CD4-positive, alpha-beta T cell treated with Interleukin-21 for 1 hour (primary cell): ENCODE measurements at regions not wholly inside any gene's neighbourhood (a gene's known extent, or its start where the extent isn't known, plus 50 kb on each side); places are given as distances from the start of the nearest gene placed in this dataset.
"Not testable (repeated sequence)": the region's sequence is repeated elsewhere in the genome, so short reads cannot be mapped to it uniquely, and the experiment has no call there.

Experiments
- DNase-seq: peaks from one replicate; pipeline ENCODE4 v3.0.0-alpha.2; 2020

DNA sequence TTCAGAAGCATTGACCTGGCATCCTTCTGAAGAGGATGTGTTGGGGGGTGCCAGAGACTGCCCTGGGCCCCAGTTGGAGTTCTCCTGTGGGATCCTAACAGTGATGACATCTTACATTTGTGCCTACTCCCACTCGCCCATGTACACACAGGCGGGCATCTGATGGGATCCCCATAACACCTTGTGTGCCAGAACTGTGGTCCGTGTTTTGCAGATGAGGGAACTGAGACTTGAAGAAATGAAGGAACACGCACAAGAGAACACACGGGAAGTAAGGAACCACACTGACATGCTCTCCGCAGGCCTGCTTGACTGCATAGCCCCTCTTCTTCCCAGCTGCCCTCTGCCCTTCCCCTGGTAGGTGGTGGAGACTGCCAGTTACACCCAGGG is 255.3 kb downstream of the MYCN start:
- no peak for DNase-seq

DNA sequence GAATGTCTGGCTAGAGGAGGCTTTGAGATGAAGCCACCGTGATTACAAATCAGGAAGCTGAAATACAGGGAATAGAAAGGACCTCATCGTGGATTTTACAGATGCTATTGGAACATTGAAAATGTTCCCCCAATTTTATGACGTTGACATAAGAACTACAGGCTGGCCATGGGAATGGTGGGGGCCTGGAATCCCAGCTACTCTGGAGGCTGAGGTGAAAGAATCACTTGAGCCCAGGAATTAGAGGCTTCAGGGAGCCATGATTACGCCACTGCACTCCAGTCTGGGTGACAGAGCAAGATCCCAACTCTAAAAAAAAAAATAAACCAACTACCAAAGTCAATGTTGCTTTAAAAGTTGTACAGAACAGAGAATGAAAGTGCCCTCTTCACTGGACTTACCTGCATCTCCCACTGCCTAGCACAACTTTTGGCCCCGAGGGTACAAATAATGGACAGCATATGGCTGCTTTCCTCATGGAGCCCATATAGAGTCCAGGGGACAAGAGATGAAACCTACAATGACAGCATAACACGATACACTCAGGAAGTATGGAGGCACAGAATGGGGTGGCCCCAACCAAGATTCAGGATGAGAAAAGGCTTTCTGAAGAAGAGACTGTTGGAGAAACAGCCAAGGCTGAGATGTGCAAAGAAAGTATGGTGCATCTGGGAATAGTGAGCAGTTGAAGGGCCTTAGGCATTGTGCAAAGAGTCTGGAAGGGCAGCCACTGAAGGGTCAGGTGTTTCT is 254.8 kb downstream of the MYCN start:
- DNase-seq: no peak

DNA sequence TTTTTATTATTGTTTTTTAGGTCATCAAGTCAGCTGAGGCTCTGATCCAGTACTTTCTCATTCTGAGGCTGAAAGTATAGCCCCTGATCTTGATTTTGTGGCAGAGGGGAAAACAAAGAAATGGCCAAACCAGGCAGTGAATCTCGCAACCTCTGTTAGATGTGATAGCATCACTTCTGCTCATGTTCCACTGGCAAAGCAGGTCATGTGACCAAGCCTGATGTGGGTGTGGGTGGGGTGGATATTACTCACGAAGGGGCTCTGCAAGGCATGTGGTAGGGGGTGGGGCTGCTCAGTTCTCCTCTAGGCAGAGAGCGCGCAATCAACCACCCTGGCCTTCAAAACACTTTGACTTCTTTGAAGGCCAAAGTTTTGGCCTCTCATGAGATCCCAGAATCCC is 254.2 kb downstream of the MYCN start:
- DNase-seq: no peak

DNA sequence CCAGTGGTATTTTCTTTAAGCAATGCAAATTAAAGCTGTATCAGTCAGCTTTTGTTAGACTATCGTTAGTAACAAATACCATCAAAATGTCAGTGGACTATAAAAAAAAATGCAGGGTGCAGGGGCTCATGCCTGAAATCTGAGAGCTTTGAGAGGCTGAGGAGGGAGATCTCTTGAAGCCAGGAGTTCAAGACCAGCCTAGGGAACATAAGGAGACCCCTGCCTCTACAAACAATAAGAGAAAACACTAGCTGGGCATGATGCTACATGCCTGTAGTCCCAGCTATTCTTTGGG is 253.7 kb downstream of the MYCN start:
- no peak for DNase-seq

DNA sequence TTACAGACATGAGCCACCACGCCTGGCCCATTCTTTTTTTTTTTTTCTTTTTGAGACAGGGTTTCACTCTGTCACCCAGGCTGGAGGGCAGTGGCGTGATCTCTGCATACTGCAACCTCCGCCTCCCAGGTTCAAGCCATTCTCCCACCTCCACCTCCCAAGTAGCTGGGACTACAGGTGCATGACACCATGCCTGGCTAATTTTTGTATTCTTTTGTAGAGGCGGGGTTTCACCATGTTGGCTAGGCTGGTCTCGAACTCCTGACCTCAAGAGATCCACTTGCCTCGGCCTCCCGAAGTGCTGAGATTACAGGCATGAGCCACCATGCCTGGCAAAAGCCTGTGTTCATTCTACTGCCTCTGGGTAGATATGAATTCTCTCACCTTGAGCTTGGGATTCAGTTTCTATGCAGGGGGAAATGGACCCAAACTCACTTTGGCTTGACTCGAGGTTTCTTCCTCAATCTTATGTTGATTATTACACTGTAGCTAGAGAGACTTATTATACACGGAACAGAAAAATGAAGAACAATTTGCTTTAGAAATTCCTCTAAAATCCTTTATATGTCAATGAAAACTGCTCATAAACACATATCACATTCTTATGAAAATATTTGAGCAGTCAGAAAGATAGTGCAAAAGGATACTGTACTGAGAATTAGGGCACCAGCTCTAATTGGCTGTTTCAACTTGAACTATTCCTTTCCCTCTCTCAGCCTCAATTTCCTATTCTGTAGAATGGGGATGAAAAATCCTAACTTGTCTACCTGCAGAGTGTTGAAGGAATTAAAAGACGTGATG is 252.3 kb downstream of the MYCN start:
- no peak for DNase-seq

DNA sequence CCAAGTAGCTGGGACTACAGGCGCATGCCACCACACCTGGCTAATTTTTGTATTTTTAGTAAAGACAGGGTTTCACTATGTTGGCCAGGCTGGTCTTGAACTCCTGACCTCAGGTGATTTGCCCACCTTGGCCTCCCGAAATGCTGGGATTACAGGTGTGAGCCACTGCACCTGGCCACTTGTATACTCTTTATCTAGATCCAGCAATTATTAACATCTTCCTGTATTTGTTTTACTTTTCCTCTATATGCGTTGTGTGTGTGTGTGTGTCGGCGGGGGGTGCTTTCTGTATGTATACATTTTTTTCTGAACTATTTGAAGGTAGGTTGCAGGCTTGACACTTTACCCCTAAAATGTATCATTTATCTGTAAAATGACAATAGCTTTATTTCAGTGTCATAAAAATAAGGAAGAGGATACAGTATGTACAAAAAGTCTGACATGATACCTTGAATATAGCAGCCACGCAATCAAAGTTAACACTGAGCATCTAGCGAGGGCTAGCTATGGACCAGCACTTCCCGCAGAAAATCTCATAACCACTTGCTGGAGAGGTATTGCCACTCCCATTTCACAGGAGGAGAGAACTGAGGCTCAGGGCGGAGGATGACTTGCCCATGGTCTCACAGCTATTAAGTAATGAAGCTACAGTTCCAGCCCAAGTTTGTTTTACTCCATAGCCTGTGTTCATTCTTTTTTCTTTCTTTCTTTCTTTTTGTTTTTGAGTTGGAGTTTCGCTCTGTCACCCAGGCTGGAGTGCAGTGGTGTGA is 251.3 kb downstream of the MYCN start:
- no peak for DNase-seq

DNA sequence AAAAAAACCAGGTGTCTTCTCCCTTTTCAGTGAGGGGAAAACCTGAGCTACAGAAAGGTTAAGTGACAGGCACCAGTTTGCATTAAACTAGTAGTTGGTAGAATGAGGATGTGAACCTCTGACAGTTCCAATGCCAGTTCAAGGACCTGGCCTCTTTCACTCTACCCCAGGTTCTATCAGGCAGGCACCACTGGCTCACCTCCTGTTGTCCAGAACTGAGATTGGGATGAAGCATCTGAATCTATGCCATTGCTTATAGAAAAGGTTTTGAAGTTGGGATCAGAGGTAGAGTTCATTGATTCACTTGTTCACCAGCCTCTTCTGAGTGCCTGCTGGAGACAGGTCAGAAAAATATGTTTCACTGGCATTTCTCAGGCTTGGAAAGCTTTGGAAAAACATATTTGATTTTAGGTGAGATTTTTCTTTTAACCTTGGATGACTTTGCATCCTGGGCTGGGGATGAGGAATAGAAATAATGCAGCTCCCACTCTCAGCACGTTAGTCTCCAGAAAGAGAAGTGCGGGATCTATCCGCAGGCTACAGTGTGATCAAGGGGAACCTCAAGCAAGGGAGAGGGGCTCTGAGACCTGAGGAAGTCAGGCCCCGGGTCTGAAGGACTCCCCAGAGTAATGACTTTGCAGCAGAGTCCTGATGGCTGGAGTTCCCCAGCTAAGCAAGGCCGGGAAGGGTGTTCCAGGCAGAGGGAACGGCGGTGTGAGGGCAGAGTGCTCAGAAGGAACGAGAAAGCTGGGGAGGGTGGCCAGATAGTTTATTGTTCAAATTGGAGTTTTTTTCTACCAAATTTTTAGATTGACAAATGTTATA is 250.3 kb downstream of the MYCN start:
- DNase-seq: no peak

DNA sequence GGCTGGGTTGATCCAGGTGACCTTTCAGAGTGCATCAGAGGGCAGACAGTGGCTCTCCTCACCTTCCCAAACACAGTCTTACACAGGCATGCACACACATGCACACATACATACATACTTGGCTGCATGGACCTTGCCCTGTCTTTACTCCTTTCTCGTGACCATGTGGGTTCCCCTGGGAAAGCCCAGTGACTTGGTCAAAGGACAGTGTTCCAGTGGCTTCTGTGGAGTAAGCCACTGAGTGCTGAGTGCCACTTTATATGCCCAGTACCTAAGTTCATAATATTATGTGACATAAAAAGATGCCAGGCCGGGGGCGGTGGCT is 249.4 kb downstream of the MYCN start:
- no peak for DNase-seq

DNA sequence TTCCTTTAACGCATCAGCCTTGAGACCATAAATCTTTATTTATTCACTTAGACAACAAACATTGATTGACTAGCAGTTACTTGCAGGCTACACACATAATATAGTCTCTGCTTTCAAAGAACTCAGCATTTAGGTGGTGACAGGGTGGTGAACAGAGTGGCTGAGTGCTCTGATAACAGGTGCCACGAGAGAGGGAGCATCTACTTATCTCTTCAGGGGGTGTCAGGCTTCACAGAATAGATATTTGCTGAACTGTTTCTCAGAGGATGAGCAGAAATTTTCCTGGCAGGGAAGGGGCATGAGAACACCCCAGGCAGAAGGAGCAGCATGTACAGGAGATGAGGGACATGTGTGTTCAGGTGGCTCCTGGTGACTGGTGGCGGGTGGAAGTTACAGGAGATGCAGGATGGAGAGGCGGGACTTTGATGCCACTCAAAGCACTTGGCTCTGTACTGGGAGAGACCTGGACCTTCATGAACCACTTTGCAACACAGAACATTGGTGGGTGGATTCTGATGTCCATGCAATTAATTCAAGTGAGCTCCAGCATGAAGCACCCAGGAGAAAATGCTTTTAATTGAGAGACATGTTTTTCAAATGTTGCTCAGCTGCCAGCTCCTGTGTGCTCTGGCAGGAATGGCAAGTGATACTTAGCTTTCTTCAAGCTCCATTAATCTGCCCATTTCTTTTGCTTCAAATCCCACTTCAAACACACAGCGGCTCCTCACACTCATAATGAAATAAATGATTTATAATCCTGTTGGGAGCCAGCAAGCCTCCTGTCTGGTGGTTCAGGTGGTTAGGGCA is 248.9 kb downstream of the MYCN start:
- DNase-seq: no peak

DNA sequence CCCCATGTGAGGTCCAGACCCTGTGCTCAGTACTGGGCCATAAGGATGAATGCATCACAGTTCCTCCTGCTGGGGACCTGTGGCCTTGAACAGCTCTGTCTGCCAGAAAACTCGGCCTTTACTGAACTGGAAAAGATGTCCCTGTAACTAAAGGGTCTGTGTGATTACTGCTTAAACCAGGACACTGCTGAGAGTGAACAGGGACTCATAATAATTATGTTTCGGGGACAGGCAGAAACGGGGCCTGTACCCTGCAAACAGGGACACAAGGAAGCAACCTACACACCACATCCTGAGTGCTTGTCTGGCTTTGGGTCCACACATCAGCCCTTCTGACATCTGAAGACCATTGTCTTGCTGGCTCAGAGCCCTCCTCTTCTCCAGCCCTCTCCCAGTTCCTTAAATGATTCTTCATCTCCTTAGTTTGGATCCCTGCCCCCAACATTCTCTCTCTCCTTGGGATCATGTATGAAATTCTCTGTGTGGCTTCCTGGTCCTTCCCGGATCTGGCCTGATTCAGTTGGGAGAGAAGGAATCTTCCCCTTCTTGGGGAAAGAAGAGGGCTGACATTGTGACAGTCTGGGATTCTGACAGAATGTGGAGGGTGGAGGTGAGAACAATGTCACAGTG is 248.0 kb downstream of the MYCN start:
- no peak for DNase-seq

DNA sequence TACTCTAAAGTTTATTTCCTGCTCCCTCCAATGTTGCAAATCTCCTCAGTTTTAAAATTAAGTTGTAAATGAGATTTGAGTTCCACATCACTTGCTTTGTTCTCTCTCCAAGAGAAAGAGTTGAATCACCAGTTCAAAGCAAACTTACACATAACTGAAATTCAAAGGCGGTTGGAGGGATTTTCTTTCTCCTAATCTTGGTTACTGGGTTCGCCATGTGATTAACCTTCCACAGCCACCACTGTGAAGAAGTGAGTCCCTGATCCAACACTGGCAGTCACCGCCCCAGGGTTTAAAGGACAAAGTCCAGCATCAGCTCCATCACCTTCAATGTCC is 247.1 kb downstream of the MYCN start:
- DNase-seq: no peak

DNA sequence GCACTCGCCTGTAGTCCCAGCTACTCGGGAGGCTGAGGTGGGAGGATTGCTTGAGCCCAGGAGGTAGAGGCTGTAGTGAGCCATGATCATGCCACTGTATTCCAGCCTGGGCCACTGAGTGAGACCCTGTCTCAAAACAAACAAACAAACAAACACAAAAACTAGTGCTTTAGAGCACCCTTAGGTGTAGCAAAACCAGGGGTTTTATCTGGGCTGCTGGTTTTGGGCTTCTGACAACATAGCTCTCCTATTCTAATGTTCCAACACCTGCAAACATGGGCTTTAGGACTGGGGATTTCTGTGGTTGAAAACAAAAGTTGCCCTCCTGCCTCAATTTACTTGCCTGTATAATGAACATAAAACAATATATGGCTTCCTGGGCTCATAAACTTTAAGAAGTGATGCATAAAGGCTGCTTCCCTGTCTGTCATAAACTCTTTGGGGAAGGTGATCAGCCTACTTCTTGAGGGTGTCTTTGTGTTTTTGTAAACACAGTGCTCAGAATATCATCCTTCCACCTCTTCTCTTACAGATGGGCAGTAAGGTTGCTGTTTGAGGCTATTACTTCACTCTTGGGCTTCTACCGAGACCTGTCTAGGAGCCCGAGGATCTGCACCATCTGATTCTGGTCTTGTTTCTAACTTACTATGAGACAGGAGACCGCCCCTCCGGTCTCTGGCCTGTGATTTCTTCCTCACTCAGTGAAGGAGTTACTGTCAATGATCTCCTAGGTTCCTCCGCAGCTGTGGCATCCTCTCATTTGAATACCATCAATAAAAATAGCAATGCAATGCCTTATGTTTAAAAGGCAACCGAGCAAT is 246.5 kb downstream of the MYCN start:
- DNase-seq: no peak

DNA sequence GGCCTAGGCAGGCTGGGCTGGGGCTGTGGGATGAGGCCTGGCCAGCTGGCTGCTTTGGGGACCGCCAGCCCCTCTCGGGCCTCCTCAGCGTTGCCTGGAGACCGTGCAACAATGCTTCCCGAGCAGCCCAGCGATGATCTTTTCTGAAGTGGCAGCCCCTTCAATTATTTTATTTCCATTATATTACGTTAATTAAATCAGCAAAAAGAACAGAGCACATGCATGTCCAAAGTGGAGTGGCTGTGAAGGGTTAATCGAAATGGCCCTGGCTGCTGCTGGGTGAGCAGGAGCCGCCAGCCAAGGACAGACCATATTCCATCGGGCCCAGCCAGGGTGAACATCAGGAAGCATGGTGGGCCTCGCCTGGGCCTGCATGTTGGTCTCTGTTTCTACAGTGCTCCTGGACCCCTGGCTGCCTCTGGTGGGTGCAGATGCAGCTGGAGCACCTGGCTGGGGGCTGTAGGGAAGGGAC is 245.5 kb downstream of the MYCN start:
- no peak for DNase-seq

DNA sequence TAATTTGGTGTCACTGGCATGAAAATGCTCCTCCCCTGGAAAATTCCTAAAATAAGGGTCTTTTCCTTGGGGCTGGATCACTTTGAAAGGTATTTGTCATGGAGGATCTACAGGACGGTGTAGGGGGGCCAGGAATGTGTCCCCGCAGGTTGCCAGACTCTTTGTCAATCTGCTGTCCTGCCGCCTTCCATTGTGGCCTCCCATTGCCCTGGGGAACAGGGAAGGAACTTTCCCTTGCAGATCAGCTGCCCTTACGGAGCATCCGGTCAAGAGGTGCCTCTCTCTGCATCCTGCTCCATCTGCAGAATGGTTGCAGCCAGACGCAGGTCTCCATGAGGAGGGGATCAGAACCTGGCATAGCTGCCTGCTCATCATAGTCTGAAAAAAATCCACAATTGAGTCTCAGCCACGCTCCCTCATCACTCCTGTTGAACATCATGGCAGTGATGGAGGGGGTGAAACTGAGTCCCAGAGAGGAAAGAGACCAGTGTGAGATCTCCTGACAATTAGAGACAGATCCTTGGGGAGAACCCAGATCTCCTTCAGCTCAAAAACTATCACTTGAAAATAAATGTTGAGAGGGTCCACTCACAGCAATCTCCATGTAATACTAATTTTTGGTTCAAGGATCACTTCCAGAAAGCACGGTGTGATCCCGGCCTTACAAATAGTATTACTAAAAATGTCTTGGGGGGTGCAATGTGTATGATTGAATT is 244.8 kb downstream of the MYCN start:
- DNase-seq: no peak

DNA sequence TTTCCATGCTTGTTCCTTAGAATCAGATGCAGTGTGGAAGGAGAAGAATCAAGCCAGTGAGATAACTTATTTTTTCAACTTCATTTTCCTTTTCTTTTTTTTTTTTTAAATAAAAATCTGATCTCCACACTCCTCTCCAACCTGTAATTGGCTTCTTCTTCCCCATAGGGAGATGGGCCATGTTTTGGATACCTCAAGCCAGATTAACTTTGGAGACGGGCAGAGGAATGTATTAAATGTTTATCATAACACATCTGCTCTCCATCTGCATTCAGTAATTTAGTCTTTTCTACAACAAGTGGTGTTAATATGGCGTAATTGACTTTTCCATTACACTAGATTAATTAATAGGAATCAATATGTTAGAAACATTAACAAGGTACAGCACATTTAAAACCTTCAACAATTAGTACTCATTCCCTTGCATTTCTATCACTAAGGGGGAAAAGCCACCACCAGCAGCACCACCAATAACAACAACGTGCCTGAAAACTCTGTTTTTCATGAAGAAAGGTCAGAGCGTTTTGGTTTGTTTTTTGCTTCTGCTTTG is 244.1 kb downstream of the MYCN start:
- DNase-seq: no peak

DNA sequence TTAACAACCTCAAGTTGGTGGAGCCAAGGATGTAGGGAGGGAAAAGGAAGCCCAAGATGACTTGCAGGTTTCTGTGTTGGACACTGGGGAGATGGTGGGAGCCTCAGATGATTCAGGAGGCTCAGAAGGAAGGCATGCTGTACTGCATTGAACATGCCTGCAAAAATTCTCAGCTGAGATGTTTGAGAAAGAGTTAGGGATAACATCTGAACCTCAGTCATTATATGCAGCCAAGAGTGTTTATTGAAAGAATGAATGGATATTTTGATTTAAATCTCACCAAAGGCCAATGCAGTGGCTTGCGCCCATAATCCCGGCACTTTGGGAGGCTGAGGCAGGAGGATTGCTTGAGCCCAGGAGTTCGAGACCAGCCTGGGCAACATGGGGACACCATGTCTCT is 243.0 kb downstream of the MYCN start:
- no peak for DNase-seq

DNA sequence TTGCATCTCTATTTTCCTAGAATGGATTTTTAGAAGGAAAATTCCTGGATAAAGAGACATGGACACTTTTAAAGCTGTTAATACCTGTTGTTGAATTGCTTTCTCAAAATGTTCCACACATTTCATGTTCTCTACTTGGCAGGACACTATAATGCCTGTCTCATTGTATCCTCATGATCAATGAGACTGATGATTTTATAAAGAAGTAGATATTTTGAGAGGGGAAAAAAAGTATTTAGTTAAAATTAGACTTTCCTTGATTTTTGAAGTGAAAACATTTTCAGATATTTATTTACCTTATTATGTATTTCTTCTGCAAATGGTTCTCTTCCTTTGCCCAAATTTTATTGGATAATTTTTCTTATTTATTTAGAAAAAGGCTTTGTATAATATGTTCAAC is 242.5 kb downstream of the MYCN start:
- no peak for DNase-seq

DNA sequence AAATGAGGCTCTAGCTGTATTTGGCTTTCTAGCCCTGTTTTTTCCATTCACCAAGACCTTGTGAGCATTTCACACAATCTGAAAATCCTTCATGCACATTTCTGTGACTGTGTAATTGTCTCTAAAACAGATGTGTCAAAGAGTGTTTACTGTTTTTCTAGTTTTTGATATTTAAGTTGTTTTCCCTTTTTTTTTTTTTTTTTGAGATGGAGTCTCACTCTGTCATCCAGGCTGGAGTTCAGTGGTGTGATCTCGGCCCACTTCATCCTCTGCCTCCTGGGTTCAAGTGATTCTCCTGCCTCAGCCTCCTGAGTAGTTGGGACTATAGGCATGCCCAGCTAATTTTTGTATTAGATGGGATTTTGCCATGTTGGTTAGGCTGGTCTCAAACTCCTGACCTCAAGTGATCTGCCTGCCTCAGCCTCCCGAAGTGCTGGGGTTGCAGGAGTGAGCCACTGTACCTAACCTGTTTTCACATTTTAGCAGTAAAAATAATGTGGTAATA is 242.0 kb downstream of the MYCN start:
- not testable (repeated sequence) for DNase-seq

DNA sequence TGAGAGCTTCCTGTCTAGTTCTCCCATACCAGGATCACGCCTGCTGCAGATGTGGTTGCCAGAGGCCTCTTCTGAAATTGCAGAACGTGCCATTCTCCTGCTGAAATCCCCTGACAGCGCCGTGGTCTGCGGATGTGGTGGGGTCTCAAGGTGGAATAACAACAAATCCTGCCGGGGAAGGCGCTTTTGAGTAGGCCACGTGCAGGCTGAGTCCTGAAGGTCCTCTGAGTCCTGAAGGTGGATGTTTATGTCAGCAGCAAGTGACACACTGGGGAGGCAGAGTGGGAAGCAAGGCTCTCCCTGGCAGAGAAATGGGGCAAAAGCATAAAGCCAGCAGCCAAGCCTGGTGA is 241.4 kb downstream of the MYCN start:
- no peak for DNase-seq
